WTC11 (cell line): ENCODE measurements at regions not wholly inside any gene's neighbourhood (a gene's known extent, or its start where the extent isn't known, plus 50 kb on each side); places are given as distances from the start of the nearest gene placed in this dataset.

ENCODE experiments used
- ATAC-seq: fragments of 200-7000 bp; cut with Tn5 transposase; 2 replicates; pipeline ENCODE4 v1.10.0; 2021; ENCODE audit warnings: mild to moderate bottlenecking, moderate library complexity
- CTCF ChIA-PET: fragments of 300-600 bp; sonication (Branson Sonifier 250); formaldehyde crosslinking; loops from one replicate; lab custom pipeline; 2021; ENCODE audit warnings: antibody characterized with exemption; lab: Charles Lee
- POLR2A ChIA-PET: fragments of 350-600 bp; sonication (Branson Sonifier 250); formaldehyde crosslinking; loops from one replicate; lab custom pipeline; 2021; ENCODE audit warnings: antibody characterized with exemption; lab: Charles Lee
- DNase-seq: peaks from one replicate; pipeline ENCODE4 v3.0.0; 2021; ENCODE audit warnings: low spot score
- H3K27ac Mint-ChIP-seq: 2 replicates; pipeline ENCODE4 v1.8.0; 2021; ENCODE audit warnings: mixed read lengths
- H3K27me3 Mint-ChIP-seq: 2 replicates; pipeline ENCODE4 v1.8.0; 2021; ENCODE audit warnings: low read depth, mild to moderate bottlenecking, moderate library complexity, mixed read lengths
- H3K36me3 Mint-ChIP-seq: 2 replicates; pipeline ENCODE4 v1.8.0; 2021; ENCODE audit warnings: mixed read lengths
- H3K4me1 Mint-ChIP-seq: 2 replicates; pipeline ENCODE4 v1.8.0; 2022; ENCODE audit warnings: mixed read lengths
- H3K4me3 Mint-ChIP-seq: 2 replicates; pipeline ENCODE4 v1.8.0; 2021; ENCODE audit warnings: mild to moderate bottlenecking, moderate library complexity, mixed read lengths
- H3K9me3 Mint-ChIP-seq: 2 replicates; pipeline ENCODE4 v1.8.0; 2021; ENCODE audit warnings: mixed read lengths
- CBFB ChIP-seq: sonication (generic); formaldehyde crosslinking; IDR thresholded peaks from 2 replicates; pipeline ENCODE4 v1.8.1; 2022; ENCODE audit warnings: mild to moderate bottlenecking, low read depth, missing genetic modification reagents
- FOXP1 ChIP-seq: sonication (generic); formaldehyde crosslinking; IDR thresholded peaks from 2 replicates; pipeline ENCODE4 v1.8.0; 2022; ENCODE audit warnings: missing genetic modification reagents, mild to moderate bottlenecking, moderate library complexity, borderline replicate concordance
- GTF2I ChIP-seq: fragments of 250-450 bp; sonication (Bioruptor Pico); conservative IDR thresholded peaks from 2 replicates; pipeline ENCODE4 v1.4.0; 2021; ENCODE audit warnings: mild to moderate bottlenecking
- JUN ChIP-seq: sonication (generic); formaldehyde crosslinking; IDR thresholded peaks from 2 replicates; pipeline ENCODE4 v1.8.0; 2023; ENCODE audit warnings: mild to moderate bottlenecking, missing genetic modification reagents
- MYBL2 ChIP-seq: sonication (generic); formaldehyde crosslinking; IDR thresholded peaks from 2 replicates; pipeline ENCODE4 v1.8.1; 2023; ENCODE audit warnings: mild to moderate bottlenecking, moderate library complexity, missing genetic modification reagents
- PRRX2 ChIP-seq: fragments of 250-450 bp; sonication (Bioruptor Pico); IDR thresholded peaks from 2 replicates; pipeline ENCODE4 v1.8.0; 2021; ENCODE audit warnings: mild to moderate bottlenecking
- TCF7 ChIP-seq: sonication (generic); formaldehyde crosslinking; IDR thresholded peaks from 2 replicates; pipeline ENCODE4 v1.8.0; 2022; ENCODE audit warnings: mild to moderate bottlenecking, low read depth, missing genetic modification reagents, moderate library complexity
- ZMAT4 ChIP-seq: fragments of 250-450 bp; sonication (Bioruptor Pico); IDR thresholded peaks from 2 replicates; pipeline ENCODE4 v1.9.0; 2021; ENCODE audit warnings: mild to moderate bottlenecking
- ZNF317 ChIP-seq: sonication (generic); formaldehyde crosslinking; IDR thresholded peaks from 2 replicates; pipeline ENCODE4 v1.8.1; 2023; ENCODE audit warnings: low read depth, mild to moderate bottlenecking, moderate library complexity, missing genetic modification reagents, borderline replicate concordance
- ZNF396 ChIP-seq: fragments of 250-450 bp; sonication (Bioruptor Pico); IDR thresholded peaks from 2 replicates; pipeline ENCODE4 v1.8.0; 2021; ENCODE audit warnings: mild to moderate bottlenecking, moderate library complexity, borderline replicate concordance
- ZNF671 ChIP-seq: fragments of 250-450 bp; sonication (Bioruptor Pico); IDR thresholded peaks from 2 replicates; pipeline ENCODE4 v1.8.0; 2021; ENCODE audit warnings: mild to moderate bottlenecking
- TF ChIP-seq, protein P1 (sequence below): sonication (generic); formaldehyde crosslinking; IDR thresholded peaks from 2 replicates; pipeline ENCODE4 v1.8.1; 2022; ENCODE audit warnings: low read depth, missing genetic modification reagents, borderline replicate concordance
- TF ChIP-seq, protein P2 (sequence below): sonication (generic); formaldehyde crosslinking; IDR thresholded peaks from 2 replicates; pipeline ENCODE4 v1.8.0; 2023; ENCODE audit warnings: mild to moderate bottlenecking, missing genetic modification reagents
- TF ChIP-seq, protein P3 (sequence below): fragments of 200-600 bp; IDR thresholded peaks from 2 replicates; pipeline ENCODE4 v1.8.0; 2022; ENCODE audit warnings: antibody characterized with exemption
- TF ChIP-seq, protein P4 (sequence below): sonication (generic); formaldehyde crosslinking; IDR thresholded peaks from 2 replicates; pipeline ENCODE4 v1.8.1; 2022; ENCODE audit warnings: missing genetic modification reagents, borderline replicate concordance
- TF ChIP-seq, protein P5 (sequence below): sonication (generic); formaldehyde crosslinking; IDR thresholded peaks from 2 replicates; pipeline ENCODE4 v1.8.1; 2022; ENCODE audit warnings: low read depth, mild to moderate bottlenecking, moderate library complexity, missing genetic modification reagents, borderline replicate concordance
- TF ChIP-seq, protein P6 (sequence below): sonication (generic); formaldehyde crosslinking; conservative IDR thresholded peaks from 2 replicates; pipeline ENCODE4 v1.8.1; 2022; ENCODE audit warnings: mild to moderate bottlenecking, missing genetic modification reagents

GRCh38 chr5:26530305-26530704 is 508.1 kb downstream of the CDH9 start:
- Mint-ChIP-seq H3K36me3 (no peaks in the 10 kb centered on the region), H3K9me3 (peaks cover 10% of the 10 kb centered on the region), H3K27me3 (no peaks in the 10 kb centered on the region; the same call in 1 of the 2 replicates), H3K4me3 (no peak overlapping the region), H3K27ac (no peak overlapping the region), H3K4me1 (no peaks in the 10 kb centered on the region)
- ATAC-seq (no peak), DNase-seq (no peak)
- TF ChIP-seq MYBL2 (CRISPR knock-in tag) (no peak), ZNF317 (CRISPR knock-in tag) (no peak), FOXP1 (CRISPR knock-in tag) (no peak), GTF2I (CRISPR knock-in tag) (no peak), CBFB (CRISPR knock-in tag) (no peak), PRRX2 (CRISPR knock-in tag) (no peak), JUN (CRISPR knock-in tag) (no peak)
- TF ChIP-seq, protein P1, sequence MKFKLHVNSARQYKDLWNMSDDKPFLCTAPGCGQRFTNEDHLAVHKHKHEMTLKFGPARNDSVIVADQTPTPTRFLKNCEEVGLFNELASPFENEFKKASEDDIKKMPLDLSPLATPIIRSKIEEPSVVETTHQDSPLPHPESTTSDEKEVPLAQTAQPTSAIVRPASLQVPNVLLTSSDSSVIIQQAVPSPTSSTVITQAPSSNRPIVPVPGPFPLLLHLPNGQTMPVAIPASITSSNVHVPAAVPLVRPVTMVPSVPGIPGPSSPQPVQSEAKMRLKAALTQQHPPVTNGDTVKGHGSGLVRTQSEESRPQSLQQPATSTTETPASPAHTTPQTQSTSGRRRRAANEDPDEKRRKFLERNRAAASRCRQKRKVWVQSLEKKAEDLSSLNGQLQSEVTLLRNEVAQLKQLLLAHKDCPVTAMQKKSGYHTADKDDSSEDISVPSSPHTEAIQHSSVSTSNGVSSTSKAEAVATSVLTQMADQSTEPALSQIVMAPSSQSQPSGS (CRISPR knock-in tag): no peak
- TF ChIP-seq, protein P2, sequence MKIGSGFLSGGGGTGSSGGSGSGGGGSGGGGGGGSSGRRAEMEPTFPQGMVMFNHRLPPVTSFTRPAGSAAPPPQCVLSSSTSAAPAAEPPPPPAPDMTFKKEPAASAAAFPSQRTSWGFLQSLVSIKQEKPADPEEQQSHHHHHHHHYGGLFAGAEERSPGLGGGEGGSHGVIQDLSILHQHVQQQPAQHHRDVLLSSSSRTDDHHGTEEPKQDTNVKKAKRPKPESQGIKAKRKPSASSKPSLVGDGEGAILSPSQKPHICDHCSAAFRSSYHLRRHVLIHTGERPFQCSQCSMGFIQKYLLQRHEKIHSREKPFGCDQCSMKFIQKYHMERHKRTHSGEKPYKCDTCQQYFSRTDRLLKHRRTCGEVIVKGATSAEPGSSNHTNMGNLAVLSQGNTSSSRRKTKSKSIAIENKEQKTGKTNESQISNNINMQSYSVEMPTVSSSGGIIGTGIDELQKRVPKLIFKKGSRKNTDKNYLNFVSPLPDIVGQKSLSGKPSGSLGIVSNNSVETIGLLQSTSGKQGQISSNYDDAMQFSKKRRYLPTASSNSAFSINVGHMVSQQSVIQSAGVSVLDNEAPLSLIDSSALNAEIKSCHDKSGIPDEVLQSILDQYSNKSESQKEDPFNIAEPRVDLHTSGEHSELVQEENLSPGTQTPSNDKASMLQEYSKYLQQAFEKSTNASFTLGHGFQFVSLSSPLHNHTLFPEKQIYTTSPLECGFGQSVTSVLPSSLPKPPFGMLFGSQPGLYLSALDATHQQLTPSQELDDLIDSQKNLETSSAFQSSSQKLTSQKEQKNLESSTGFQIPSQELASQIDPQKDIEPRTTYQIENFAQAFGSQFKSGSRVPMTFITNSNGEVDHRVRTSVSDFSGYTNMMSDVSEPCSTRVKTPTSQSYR: no peak
- TF ChIP-seq, protein P3, sequence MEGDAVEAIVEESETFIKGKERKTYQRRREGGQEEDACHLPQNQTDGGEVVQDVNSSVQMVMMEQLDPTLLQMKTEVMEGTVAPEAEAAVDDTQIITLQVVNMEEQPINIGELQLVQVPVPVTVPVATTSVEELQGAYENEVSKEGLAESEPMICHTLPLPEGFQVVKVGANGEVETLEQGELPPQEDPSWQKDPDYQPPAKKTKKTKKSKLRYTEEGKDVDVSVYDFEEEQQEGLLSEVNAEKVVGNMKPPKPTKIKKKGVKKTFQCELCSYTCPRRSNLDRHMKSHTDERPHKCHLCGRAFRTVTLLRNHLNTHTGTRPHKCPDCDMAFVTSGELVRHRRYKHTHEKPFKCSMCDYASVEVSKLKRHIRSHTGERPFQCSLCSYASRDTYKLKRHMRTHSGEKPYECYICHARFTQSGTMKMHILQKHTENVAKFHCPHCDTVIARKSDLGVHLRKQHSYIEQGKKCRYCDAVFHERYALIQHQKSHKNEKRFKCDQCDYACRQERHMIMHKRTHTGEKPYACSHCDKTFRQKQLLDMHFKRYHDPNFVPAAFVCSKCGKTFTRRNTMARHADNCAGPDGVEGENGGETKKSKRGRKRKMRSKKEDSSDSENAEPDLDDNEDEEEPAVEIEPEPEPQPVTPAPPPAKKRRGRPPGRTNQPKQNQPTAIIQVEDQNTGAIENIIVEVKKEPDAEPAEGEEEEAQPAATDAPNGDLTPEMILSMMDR: no peak
- ChIA-PET CTCF (no interaction called here), POLR2A (no interaction called here)

- ChIA-PET POLR2A (no interaction called here), CTCF (no interaction called here)
- Mint-ChIP-seq H3K36me3 (no peaks in the 10 kb centered on the region; the same call in 1 of the 2 replicates), H3K4me3 (no peak overlapping the region), H3K27me3 (no peaks in the 10 kb centered on the region), H3K27ac (no peak overlapping the region), H3K4me1 (peaks cover 4% of the 10 kb centered on the region), H3K9me3 (peaks cover 27% of the 10 kb centered on the region)
- TF ChIP-seq, protein P2: no peak
- TF ChIP-seq, protein P4, sequence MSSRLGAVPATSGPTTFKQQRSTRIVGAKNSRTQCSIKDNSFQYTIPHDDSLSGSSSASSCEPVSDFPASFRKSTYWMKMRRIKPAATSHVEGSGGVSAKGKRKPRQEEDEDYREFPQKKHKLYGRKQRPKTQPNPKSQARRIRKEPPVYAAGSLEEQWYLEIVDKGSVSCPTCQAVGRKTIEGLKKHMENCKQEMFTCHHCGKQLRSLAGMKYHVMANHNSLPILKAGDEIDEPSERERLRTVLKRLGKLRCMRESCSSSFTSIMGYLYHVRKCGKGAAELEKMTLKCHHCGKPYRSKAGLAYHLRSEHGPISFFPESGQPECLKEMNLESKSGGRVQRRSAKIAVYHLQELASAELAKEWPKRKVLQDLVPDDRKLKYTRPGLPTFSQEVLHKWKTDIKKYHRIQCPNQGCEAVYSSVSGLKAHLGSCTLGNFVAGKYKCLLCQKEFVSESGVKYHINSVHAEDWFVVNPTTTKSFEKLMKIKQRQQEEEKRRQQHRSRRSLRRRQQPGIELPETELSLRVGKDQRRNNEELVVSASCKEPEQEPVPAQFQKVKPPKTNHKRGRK (CRISPR knock-in tag): 0 out of 2 replicates have a peak, but pooled peaks have one; percentile 39
- no peak for DNase-seq
- no peak for ATAC-seq
These were observed 519.1 kb downstream of the CDH9 start for GRCh38 chr5:26519245-26519644.

DNA sequence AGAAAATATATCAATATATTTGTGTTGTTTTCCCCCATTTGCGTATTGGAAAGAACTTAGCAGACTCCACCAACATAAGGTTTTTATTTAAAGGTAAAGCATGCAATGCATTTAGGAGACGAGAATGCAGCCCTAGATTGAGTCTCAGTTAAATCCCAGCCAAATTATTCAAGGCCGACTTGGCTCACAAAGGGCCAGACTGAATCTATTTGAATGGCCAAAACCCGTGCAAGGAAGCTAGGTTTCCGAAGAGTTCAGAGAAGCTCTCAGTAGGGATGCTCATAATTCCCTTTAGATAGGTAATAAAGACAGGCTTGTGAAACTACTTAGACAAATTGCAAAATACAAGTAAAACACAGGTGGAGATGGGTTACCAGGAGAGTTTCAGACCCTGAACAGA is 520.3 kb downstream of the CDH9 start:
- Mint-ChIP-seq H3K36me3 (no peaks in the 10 kb centered on the region; the same call in 1 of the 2 replicates), H3K27me3 (no peaks in the 10 kb centered on the region), H3K27ac (no peak overlapping the region), H3K4me3 (no peak overlapping the region), H3K4me1 (peaks cover 4% of the 10 kb centered on the region), H3K9me3 (peaks cover 20% of the 10 kb centered on the region)
- ATAC-seq (no peak; the same call in 1 of the 2 replicates), DNase-seq (no peak)
- ChIA-PET POLR2A (no interaction called here), CTCF (no interaction called here)
- TF ChIP-seq, protein P5, sequence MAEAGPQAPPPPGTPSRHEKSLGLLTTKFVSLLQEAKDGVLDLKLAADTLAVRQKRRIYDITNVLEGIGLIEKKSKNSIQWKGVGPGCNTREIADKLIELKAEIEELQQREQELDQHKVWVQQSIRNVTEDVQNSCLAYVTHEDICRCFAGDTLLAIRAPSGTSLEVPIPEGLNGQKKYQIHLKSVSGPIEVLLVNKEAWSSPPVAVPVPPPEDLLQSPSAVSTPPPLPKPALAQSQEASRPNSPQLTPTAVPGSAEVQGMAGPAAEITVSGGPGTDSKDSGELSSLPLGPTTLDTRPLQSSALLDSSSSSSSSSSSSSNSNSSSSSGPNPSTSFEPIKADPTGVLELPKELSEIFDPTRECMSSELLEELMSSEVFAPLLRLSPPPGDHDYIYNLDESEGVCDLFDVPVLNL (CRISPR knock-in tag): no peak
- TF ChIP-seq TCF7 (CRISPR knock-in tag): no peak
- no peak for TF ChIP-seq ZNF396
- TF ChIP-seq ZMAT4: no peak
- TF ChIP-seq, protein P6, sequence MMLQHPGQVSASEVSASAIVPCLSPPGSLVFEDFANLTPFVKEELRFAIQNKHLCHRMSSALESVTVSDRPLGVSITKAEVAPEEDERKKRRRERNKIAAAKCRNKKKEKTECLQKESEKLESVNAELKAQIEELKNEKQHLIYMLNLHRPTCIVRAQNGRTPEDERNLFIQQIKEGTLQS (CRISPR knock-in tag): no peak
- TF ChIP-seq, protein P4 (CRISPR knock-in tag): no peak
- no peak for TF ChIP-seq ZNF671 (CRISPR knock-in tag)
